HG03565 (cell line): ENCODE measurements at regions not wholly inside any gene's neighbourhood (a gene's known extent, or its start where the extent isn't known, plus 50 kb on each side); places are given as distances from the start of the nearest gene placed in this dataset.
"Not testable (repeated sequence)": the region's sequence is repeated elsewhere in the genome, so short reads cannot be mapped to it uniquely, and the experiment has no call there.

Experiments
- ATAC-seq: cut with Tn5 transposase; IDR thresholded peaks from one replicate; pipeline ENCODE4 v1.9.1; 2021; ENCODE audit warnings: mild to moderate bottlenecking, moderate library complexity; ENCODE audit not compliant: unreplicated experiment

GRCh38 chr10:64369885-64370773, 848.9 kb downstream of the REEP3 start:
- ATAC-seq: no peak

GRCh38 chr10:64374346-64374745, 853.1 kb downstream of the REEP3 start:
- no peak for ATAC-seq

- ATAC-seq: no peak
These were observed 855.0 kb downstream of the REEP3 start for GRCh38 chr10:64376167-64376566.

GRCh38 chr10:64379898-64380297, 858.7 kb downstream of the REEP3 start:
- no peak for ATAC-seq

- no peak for ATAC-seq
These were observed 864.2 kb downstream of the REEP3 start for GRCh38 chr10:64385355-64385754.

- no peak for ATAC-seq
These were observed 873.5 kb downstream of the REEP3 start for GRCh38 chr10:64394744-64395143.

GRCh38 chr10:64396105-64396708, 875.0 kb downstream of the REEP3 start:
- no peak for ATAC-seq

GRCh38 chr10:64397125-64397524, 875.9 kb downstream of the REEP3 start:
- no peak for ATAC-seq

- no peak for ATAC-seq
These were observed 887.4 kb downstream of the REEP3 start for GRCh38 chr10:64408391-64409183.

- ATAC-seq: no peak
These were observed 888.1 kb downstream of the REEP3 start for GRCh38 chr10:64409349-64409748.

- no peak for ATAC-seq
These were observed 894.8 kb downstream of the REEP3 start for GRCh38 chr10:64416011-64416410.

- ATAC-seq: no peak
These were observed 898.3 kb downstream of the REEP3 start for GRCh38 chr10:64419461-64419860.

- no peak for ATAC-seq
These were observed 905.5 kb downstream of the REEP3 start for GRCh38 chr10:64426745-64427144.

GRCh38 chr10:64430690-64431323, 909.6 kb downstream of the REEP3 start:
- ATAC-seq: no peak

- ATAC-seq: not testable (repeated sequence)
These were observed 920.7 kb downstream of the REEP3 start for GRCh38 chr10:64441872-64442271.

- no peak for ATAC-seq
These were observed 923.0 kb downstream of the REEP3 start for GRCh38 chr10:64444163-64444562.

GRCh38 chr10:64444564-64444963, 923.4 kb downstream of the REEP3 start:
- ATAC-seq: no peak

GRCh38 chr10:64449603-64450002, 928.4 kb downstream of the REEP3 start:
- no peak for ATAC-seq

GRCh38 chr10:64450312-64450711, 929.1 kb downstream of the REEP3 start:
- no peak for ATAC-seq

GRCh38 chr10:64454962-64455361, 933.8 kb downstream of the REEP3 start:
- no peak for ATAC-seq

GRCh38 chr10:64458306-64458705, 937.1 kb downstream of the REEP3 start:
- no peak for ATAC-seq
